ENCODE measurements at regions not wholly inside any gene's neighbourhood (a gene's known extent, or its start where the extent isn't known, plus 50 kb on each side); places are given as distances from the start of the nearest gene placed in this dataset.

- H3K27ac ChIP-seq, result no peak overlapping the region
- TF ChIP-seq ZFX (IDR thresholded peaks at IDR 0.05) (no peak), CTCF (conservative IDR thresholded peaks at IDR 0.05) (no peak)
Measured at GRCh38 chr2:117745537-117745936, 69.0 kb upstream of the DDX18 start.

GRCh38 chr2:117755768-117756167 lies 58.7 kb upstream of the DDX18 start:
- H3K27ac ChIP-seq, result no peak overlapping the region
- TF ChIP-seq ZFX (IDR thresholded peaks at IDR 0.05) (no peak), CTCF (conservative IDR thresholded peaks at IDR 0.05) (no peak)

- H3K27ac ChIP-seq, result no peak overlapping the region
- TF ChIP-seq ZFX (IDR thresholded peaks at IDR 0.05), result no peak
- no peak for TF ChIP-seq CTCF (conservative IDR thresholded peaks at IDR 0.05)
Measured at GRCh38 chr2:117760916-117761315, 53.6 kb upstream of the DDX18 start.

- TF ChIP-seq CTCF (conservative IDR thresholded peaks at IDR 0.05) (no peak), ZFX (IDR thresholded peaks at IDR 0.05) (no peak)
- H3K27ac ChIP-seq, result no peak overlapping the region
Measured at GRCh38 chr2:117762454-117762853, 52.0 kb upstream of the DDX18 start.

GRCh38 chr2:117763804-117764203 lies 50.7 kb upstream of the DDX18 start:
- TF ChIP-seq ZFX (IDR thresholded peaks at IDR 0.05) (no peak), CTCF (conservative IDR thresholded peaks at IDR 0.05) (no peak)
- no peak overlapping the region for H3K27ac ChIP-seq

Data from C4-2B (cell line).